ENCODE measurements at regions not wholly inside any gene's neighbourhood (a gene's known extent, or its start where the extent isn't known, plus 50 kb on each side); places are given as distances from the start of the nearest gene placed in this dataset.

DNA sequence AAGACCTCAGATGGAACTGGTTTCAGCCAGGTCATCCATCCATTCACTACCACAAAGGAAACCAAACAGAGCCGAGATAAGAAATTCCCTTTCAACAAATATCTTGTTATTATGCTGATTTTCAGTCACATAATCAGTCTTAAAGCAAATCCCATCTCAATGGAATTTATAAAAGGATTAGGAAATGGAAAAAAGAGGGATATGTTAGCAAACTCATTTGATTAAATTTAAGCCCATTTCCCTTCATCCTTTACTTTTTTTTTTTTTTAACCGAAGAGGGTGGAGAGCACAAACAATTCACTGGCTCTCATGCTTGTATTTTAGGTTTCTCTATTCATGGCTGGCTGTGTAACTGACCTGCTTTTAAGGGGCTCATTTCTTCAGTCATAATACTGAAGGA, 109.0 kb upstream of the GATA6 start:
- TF ChIP-seq, protein P1, sequence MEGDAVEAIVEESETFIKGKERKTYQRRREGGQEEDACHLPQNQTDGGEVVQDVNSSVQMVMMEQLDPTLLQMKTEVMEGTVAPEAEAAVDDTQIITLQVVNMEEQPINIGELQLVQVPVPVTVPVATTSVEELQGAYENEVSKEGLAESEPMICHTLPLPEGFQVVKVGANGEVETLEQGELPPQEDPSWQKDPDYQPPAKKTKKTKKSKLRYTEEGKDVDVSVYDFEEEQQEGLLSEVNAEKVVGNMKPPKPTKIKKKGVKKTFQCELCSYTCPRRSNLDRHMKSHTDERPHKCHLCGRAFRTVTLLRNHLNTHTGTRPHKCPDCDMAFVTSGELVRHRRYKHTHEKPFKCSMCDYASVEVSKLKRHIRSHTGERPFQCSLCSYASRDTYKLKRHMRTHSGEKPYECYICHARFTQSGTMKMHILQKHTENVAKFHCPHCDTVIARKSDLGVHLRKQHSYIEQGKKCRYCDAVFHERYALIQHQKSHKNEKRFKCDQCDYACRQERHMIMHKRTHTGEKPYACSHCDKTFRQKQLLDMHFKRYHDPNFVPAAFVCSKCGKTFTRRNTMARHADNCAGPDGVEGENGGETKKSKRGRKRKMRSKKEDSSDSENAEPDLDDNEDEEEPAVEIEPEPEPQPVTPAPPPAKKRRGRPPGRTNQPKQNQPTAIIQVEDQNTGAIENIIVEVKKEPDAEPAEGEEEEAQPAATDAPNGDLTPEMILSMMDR (optimal IDR thresholded peaks at IDR 0.05 in 1 of 3, IDR thresholded peaks at IDR 0.05 in 1 of 3, conservative IDR thresholded peaks at IDR 0.05 in 1 of 3; ENCODE audit: extremely low read depth in 1 of 3, insufficient read depth in 2 of 3, low read length in 3 of 3), result no peak
- TF ChIP-seq EZH2 (IDR thresholded peaks at IDR 0.05; ENCODE audit: low read length), result no peak

Data from keratinocyte (primary cell).